NT2/D1 (cell line): ENCODE measurements at regions not wholly inside any gene's neighbourhood (a gene's known extent, or its start where the extent isn't known, plus 50 kb on each side); places are given as distances from the start of the nearest gene placed in this dataset.

ENCODE experiments used
- SUZ12 ChIP-seq: IDR thresholded peaks from 2 replicates; pipeline ENCODE4 v1.6.1; 2011; ENCODE audit not compliant: insufficient read length, insufficient read depth; ENCODE audit errors: extremely low read depth
- ZNF274 ChIP-seq: IDR thresholded peaks from 2 replicates; pipeline ENCODE4 v1.6.1; 2011; ENCODE audit warnings: mild to moderate bottlenecking, low read depth, low read length

- TF ChIP-seq SUZ12 (no peak), ZNF274 (no peak)
Measured at GRCh38 chr1:243963571-243963970, 87.5 kb upstream of the ZBTB18 start.
